ENCODE measurements at regions not wholly inside any gene's neighbourhood (a gene's known extent, or its start where the extent isn't known, plus 50 kb on each side); places are given as distances from the start of the nearest gene placed in this dataset.

GRCh38 chr13:40231751-40232150 lies 434.7 kb downstream of the FOXO1 start (continued):
- TF ChIP-seq ZNF512 (CRISPR knock-in tag; IDR thresholded peaks at IDR 0.05; ENCODE audit: borderline replicate concordance) = no peak
- TF ChIP-seq TCF7 (CRISPR knock-in tag; IDR thresholded peaks at IDR 0.05; ENCODE audit: low read depth) = no peak
- TF ChIP-seq CREM (CRISPR knock-in tag; IDR thresholded peaks at IDR 0.05) = no peak
- no peak for TF ChIP-seq ETV6 (CRISPR knock-in tag; IDR thresholded peaks at IDR 0.05)
- TF ChIP-seq SMAD3 (CRISPR knock-in tag; IDR thresholded peaks at IDR 0.05; ENCODE audit: borderline replicate concordance) = no peak
- no peak for TF ChIP-seq FOXP1 (CRISPR knock-in tag; IDR thresholded peaks at IDR 0.05; ENCODE audit: borderline replicate concordance)
- TF ChIP-seq USF2 (CRISPR knock-in tag; IDR thresholded peaks at IDR 0.05) = no peak

GRCh38 chr13:40232311-40233040 lies 434.0 kb downstream of the FOXO1 start:
- no peak for TF ChIP-seq HMGXB4 (CRISPR knock-in tag; IDR thresholded peaks at IDR 0.05)
- TF ChIP-seq ZNF121 (CRISPR knock-in tag; IDR thresholded peaks at IDR 0.05) = no peak
- TF ChIP-seq NR1H2 (CRISPR knock-in tag; IDR thresholded peaks at IDR 0.05) = no peak
- TF ChIP-seq ELF4 (CRISPR knock-in tag; IDR thresholded peaks at IDR 0.05; ENCODE audit: low read depth) = no peak
- no peak for TF ChIP-seq NR3C1 (CRISPR knock-in tag; conservative IDR thresholded peaks at IDR 0.05; ENCODE audit: low read depth)
- Mint-ChIP-seq H3K9me3 (no peaks in the 10 kb centered on the region), H3K4me3 (no peak overlapping the region), H3K36me3 (no peaks in the 10 kb centered on the region), H3K27me3 (ENCODE audit: low read depth) (no peaks in the 10 kb centered on the region), H3K27ac (no peak overlapping the region), H3K4me1 (peaks cover 3% of the 10 kb centered on the region; the same call in 1 of the 2 replicates)
- CTCF ChIA-PET = no interaction called here
- POLR2A ChIA-PET = no interaction called here
- DNase-seq (ENCODE audit: low spot score) = no peak
- ATAC-seq = peak; percentile 57

GRCh38 chr13:40233731-40234195 lies 432.7 kb downstream of the FOXO1 start:
- H3K4me3 Mint-ChIP-seq = no peak overlapping the region
- POLR2A ChIA-PET = no interaction called here
- H3K36me3 Mint-ChIP-seq = no peaks in the 10 kb centered on the region

More at GRCh38 chr13:40233731-40234195, 432.7 kb downstream of the FOXO1 start:
- CTCF ChIA-PET = no interaction called here
- Mint-ChIP-seq H3K4me1 (peaks cover 3% of the 10 kb centered on the region; the same call in 1 of the 2 replicates), H3K27ac (no peak overlapping the region), H3K9me3 (no peaks in the 10 kb centered on the region), H3K27me3 (ENCODE audit: low read depth) (no peaks in the 10 kb centered on the region)
- ATAC-seq (no peak), DNase-seq (ENCODE audit: low spot score) (no peak)
- TF ChIP-seq ZNF138 (CRISPR knock-in tag; conservative IDR thresholded peaks at IDR 0.05) (no peak), IRF2 (CRISPR knock-in tag; IDR thresholded peaks at IDR 0.05; ENCODE audit: borderline replicate concordance, low read depth) (no peak), NR3C1 (CRISPR knock-in tag; conservative IDR thresholded peaks at IDR 0.05; ENCODE audit: low read depth) (no peak), USF2 (CRISPR knock-in tag; IDR thresholded peaks at IDR 0.05) (no peak), ATF3 (CRISPR knock-in tag; conservative IDR thresholded peaks at IDR 0.05) (no peak), AR (CRISPR knock-in tag; IDR thresholded peaks at IDR 0.05) (no peak), ESRRA (CRISPR knock-in tag; IDR thresholded peaks at IDR 0.05; ENCODE audit: borderline replicate concordance) (no peak), TCF7 (CRISPR knock-in tag; IDR thresholded peaks at IDR 0.05; ENCODE audit: low read depth) (no peak)
